ENCODE measurements at regions not wholly inside any gene's neighbourhood (a gene's known extent, or its start where the extent isn't known, plus 50 kb on each side); places are given as distances from the start of the nearest gene placed in this dataset.
"Not testable (repeated sequence)": the region's sequence is repeated elsewhere in the genome, so short reads cannot be mapped to it uniquely, and the experiment has no call there.

GRCh38 chr7:140260352-140261104 is 83.7 kb upstream of the KDM7A start:
- TF ChIP-seq CTCF (IDR thresholded peaks at IDR 0.05; ENCODE audit: low read length, missing control alignments): no peak
- no peak overlapping the region for H3K4me3 ChIP-seq (replicated peaks; ENCODE audit: low read depth, low read length)
- DNase-seq (ENCODE audit: low read depth): no peak

GRCh38 chr7:140257278-140257677 is 80.5 kb upstream of the KDM7A start:
- not testable (repeated sequence) for H3K4me3 ChIP-seq (replicated peaks; ENCODE audit: low read depth, low read length); DNase-seq (ENCODE audit: low read depth)

GRCh38 chr7:140254976-140255375 is 78.2 kb upstream of the KDM7A start:
- DNase-seq (ENCODE audit: low read depth); H3K4me3 ChIP-seq (replicated peaks; ENCODE audit: low read depth, low read length): not testable (repeated sequence)

GRCh38 chr7:140249036-140249806 is 72.4 kb upstream of the KDM7A start:
- no peak for TF ChIP-seq CTCF (IDR thresholded peaks at IDR 0.05; ENCODE audit: low read length, missing control alignments)
- no peak overlapping the region for H3K4me3 ChIP-seq (replicated peaks; ENCODE audit: low read depth, low read length)
- no peak for DNase-seq (ENCODE audit: low read depth)

- no peak overlapping the region for H3K4me3 ChIP-seq (replicated peaks; ENCODE audit: low read depth, low read length)
- no peak for TF ChIP-seq CTCF (IDR thresholded peaks at IDR 0.05; ENCODE audit: low read length, missing control alignments)
- no peak for DNase-seq (ENCODE audit: low read depth)
These were observed 70.8 kb upstream of the KDM7A start for GRCh38 chr7:140247559-140247958.

GRCh38 chr7:140245611-140246105 is 68.9 kb upstream of the KDM7A start:
- no peak for TF ChIP-seq CTCF (IDR thresholded peaks at IDR 0.05; ENCODE audit: low read length, missing control alignments)
- no peak for DNase-seq (ENCODE audit: low read depth)
- H3K4me3 ChIP-seq (replicated peaks; ENCODE audit: low read depth, low read length): no peak overlapping the region

- H3K4me3 ChIP-seq (replicated peaks; ENCODE audit: low read depth, low read length): no peak overlapping the region
- no peak for DNase-seq (ENCODE audit: low read depth)
- no peak for TF ChIP-seq CTCF (IDR thresholded peaks at IDR 0.05; ENCODE audit: low read length, missing control alignments)
These were observed 65.6 kb upstream of the KDM7A start for GRCh38 chr7:140242057-140243031.
